Ascending aorta (tissue), 2 donors: ENCODE measurements at regions not wholly inside any gene's neighbourhood (a gene's known extent, or its start where the extent isn't known, plus 50 kb on each side); places are given as distances from the start of the nearest gene placed in this dataset.

Experiments used
- DNase-seq, 2 donors: peaks; one replicate each; pipeline ENCODE4 v3.0.0-alpha.2; 2019; ENCODE audit warnings: low spot score in 2 of 2
- H3K27ac ChIP-seq, 2 donors: fragments of 200-600 bp; sonication (generic); one replicate each; pipeline ENCODE4 v1.5.1; 2016 to 2017; ENCODE audit warnings: mild to moderate bottlenecking in 1 of 2
- H3K27me3 ChIP-seq: fragments of 200-600 bp; sonication (generic); one replicate; pipeline ENCODE4 v1.5.1; 2017
- H3K36me3 ChIP-seq, 2 donors: fragments of 200-600 bp; sonication (generic); one replicate each; pipeline ENCODE4 v1.5.1; 2016
- H3K4me1 ChIP-seq, 2 donors: fragments of 200-600 bp; sonication (generic); one replicate each; pipeline ENCODE4 v1.5.1; 2016 to 2017; ENCODE audit warnings: mild to moderate bottlenecking in 1 of 2
- H3K4me3 ChIP-seq, 2 donors: fragments of 200-600 bp; sonication (generic); one replicate each; pipeline ENCODE4 v1.5.1; 2016 to 2017; ENCODE audit warnings: mild to moderate bottlenecking in 1 of 2
- H3K9me3 ChIP-seq, 2 donors: fragments of 200-600 bp; sonication (generic); one replicate each; pipeline ENCODE4 v1.5.1; 2016
- CTCF ChIP-seq, 3 experiments: fragments of 200-600 bp in 2 of 3; fragments of 450-650 bp in 1 of 3; sonication (generic) in 2 of 3; IDR thresholded peaks; one replicate each; pipeline ENCODE4 v1.5.1; 2016 to 2019; ENCODE audit warnings: antibody characterized with exemption in 3 of 3, mild to moderate bottlenecking in 1 of 3, moderate library complexity in 1 of 3
- intact Hi-C: fragments of 100-400 bp; cut with DNase I; formaldehyde crosslinking; loops from one replicate; pipeline ENCODE4 v1.15.1; 2023

DNA sequence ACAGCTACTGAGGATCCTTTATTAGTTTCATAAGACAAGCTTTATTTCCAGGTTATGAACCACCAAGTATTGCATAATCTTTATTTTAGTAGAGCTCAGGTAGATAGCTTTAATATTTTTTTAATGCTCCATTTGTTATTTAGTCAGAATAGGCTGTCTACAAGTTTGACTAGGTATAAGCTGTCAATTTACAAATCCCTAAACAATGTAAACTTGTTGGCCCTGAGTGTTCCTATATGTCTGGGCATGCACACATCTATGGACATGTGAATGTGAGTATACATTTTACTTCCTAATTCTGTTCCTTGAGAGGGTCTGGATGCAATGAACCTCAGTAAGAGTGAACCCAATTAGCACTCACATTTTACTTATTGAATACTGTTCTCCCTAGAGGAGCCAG lies 722.2 kb upstream of the PTPRD start:
- no peaks in the 10 kb centered on the region for H3K4me1 ChIP-seq
- no peak for DNase-seq
- H3K4me3 ChIP-seq: no peak overlapping the region
- H3K36me3 ChIP-seq: no peaks in the 10 kb centered on the region
- no peaks in the 10 kb centered on the region for H3K9me3 ChIP-seq
- TF ChIP-seq CTCF (IDR thresholded peaks at IDR 0.05): no peak
- H3K27me3 ChIP-seq: no peaks in the 10 kb centered on the region
- H3K27ac ChIP-seq: no peak overlapping the region
- intact Hi-C loops: no loop called here

DNA sequence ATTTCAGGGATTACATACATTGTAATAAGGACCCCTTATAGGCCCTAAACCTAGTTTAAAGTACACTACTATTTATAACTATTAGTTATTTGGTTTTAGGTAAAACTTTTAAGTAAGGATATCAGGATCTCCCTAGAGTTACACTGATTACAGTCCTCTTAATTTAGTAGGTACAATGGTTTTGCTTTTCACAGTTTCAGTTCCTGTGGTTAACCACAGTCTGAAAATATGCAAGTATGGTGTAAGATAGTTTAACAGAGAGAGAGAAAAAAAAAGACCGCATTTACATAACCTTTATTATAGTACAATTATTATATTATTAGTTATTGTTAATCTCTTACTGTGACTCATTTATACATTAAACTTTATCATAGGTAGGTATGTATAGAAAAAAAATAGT lies 725.3 kb upstream of the PTPRD start:
- H3K27me3 ChIP-seq: no peaks in the 10 kb centered on the region
- no peaks in the 10 kb centered on the region for H3K4me1 ChIP-seq
- H3K36me3 ChIP-seq: no peaks in the 10 kb centered on the region
- no peaks in the 10 kb centered on the region for H3K9me3 ChIP-seq
- TF ChIP-seq CTCF (IDR thresholded peaks at IDR 0.05): no peak
- H3K27ac ChIP-seq: no peak overlapping the region
- intact Hi-C loops: no loop called here
- DNase-seq: no peak
- no peak overlapping the region for H3K4me3 ChIP-seq

GRCh38 chr9:11340654-11341053 lies 727.9 kb upstream of the PTPRD start:
- no peak for DNase-seq
- no peaks in the 10 kb centered on the region for H3K4me1 ChIP-seq
- no peaks in the 10 kb centered on the region for H3K9me3 ChIP-seq
- TF ChIP-seq CTCF (IDR thresholded peaks at IDR 0.05): no peak
- H3K27ac ChIP-seq: no peak overlapping the region
- intact Hi-C loops: no loop called here
- no peaks in the 10 kb centered on the region for H3K27me3 ChIP-seq
- no peaks in the 10 kb centered on the region for H3K36me3 ChIP-seq
- no peak overlapping the region for H3K4me3 ChIP-seq

- TF ChIP-seq CTCF (IDR thresholded peaks at IDR 0.05): no peak
- Histone ChIP-seq H3K9me3 (no peaks in the 10 kb centered on the region), H3K27ac (no peak overlapping the region), H3K4me3 (no peak overlapping the region), H3K4me1 (no peaks in the 10 kb centered on the region), H3K27me3 (no peaks in the 10 kb centered on the region), H3K36me3 (no peaks in the 10 kb centered on the region)
- no peak for DNase-seq
- intact Hi-C loops: no loop called here
Observed at GRCh38 chr9:11347437-11347836, 734.6 kb upstream of the PTPRD start.

DNA sequence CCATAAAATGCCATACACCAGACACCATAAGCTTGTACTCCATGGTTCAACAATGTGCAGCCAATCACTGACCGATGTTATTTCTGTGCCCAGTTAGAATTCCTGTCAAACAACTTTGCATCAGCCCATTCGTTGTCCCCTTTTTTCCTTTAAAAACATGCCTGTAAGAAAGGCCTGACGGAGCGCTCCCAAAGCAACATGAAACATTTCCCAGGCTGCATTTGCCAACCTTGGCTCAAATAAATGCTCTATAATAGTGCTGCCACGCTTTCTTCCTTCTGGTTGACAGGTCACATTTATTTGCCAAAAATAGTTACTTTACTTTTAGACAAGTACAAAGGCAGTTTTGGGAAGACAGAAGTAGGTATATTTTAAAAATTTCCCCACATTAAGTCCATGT lies 735.6 kb upstream of the PTPRD start:
- Histone ChIP-seq H3K4me1 (no peaks in the 10 kb centered on the region), H3K4me3 (no peak overlapping the region), H3K27me3 (no peaks in the 10 kb centered on the region), H3K9me3 (no peaks in the 10 kb centered on the region), H3K36me3 (no peaks in the 10 kb centered on the region), H3K27ac (no peak overlapping the region)
- intact Hi-C loops: no loop called here
- TF ChIP-seq CTCF (IDR thresholded peaks at IDR 0.05): no peak
- no peak for DNase-seq

GRCh38 chr9:11349187-11349586 lies 736.4 kb upstream of the PTPRD start:
- no peaks in the 10 kb centered on the region for H3K9me3 ChIP-seq

More at GRCh38 chr9:11349187-11349586, 736.4 kb upstream of the PTPRD start:
- no peak for TF ChIP-seq CTCF (IDR thresholded peaks at IDR 0.05)
- no peaks in the 10 kb centered on the region for H3K36me3 ChIP-seq
- no peak for DNase-seq
- no peaks in the 10 kb centered on the region for H3K27me3 ChIP-seq
- no peak overlapping the region for H3K27ac ChIP-seq
- H3K4me3 ChIP-seq: no peak overlapping the region
- no peaks in the 10 kb centered on the region for H3K4me1 ChIP-seq
- intact Hi-C loops: no loop called here
